ENCODE measurements at regions not wholly inside any gene's neighbourhood (a gene's known extent, or its start where the extent isn't known, plus 50 kb on each side); places are given as distances from the start of the nearest gene placed in this dataset.

DNA sequence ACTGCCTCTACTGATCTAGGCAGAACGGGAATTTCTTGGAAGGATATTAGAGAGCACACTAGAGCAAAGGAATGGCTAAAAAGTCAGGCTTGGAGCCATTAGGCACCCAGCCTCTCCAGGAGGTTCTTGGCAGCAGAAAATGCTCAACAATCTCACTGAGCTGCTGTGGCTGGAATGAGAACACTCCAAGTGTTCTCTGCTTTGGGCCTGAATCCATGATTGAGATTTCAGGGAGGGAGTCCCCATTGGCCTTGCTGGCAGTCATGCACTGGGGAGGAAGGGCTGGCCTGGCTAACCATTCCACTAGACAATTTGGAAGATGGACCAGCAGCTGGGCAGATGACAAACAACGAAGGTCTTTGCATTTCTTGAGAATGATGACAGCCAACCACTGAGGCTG lies 362.6 kb downstream of the SHQ1 start:
- no peak for TF ChIP-seq EZH2 (IDR thresholded peaks at IDR 0.05; ENCODE audit: insufficient read depth, low read length)
- TF ChIP-seq, protein P1, sequence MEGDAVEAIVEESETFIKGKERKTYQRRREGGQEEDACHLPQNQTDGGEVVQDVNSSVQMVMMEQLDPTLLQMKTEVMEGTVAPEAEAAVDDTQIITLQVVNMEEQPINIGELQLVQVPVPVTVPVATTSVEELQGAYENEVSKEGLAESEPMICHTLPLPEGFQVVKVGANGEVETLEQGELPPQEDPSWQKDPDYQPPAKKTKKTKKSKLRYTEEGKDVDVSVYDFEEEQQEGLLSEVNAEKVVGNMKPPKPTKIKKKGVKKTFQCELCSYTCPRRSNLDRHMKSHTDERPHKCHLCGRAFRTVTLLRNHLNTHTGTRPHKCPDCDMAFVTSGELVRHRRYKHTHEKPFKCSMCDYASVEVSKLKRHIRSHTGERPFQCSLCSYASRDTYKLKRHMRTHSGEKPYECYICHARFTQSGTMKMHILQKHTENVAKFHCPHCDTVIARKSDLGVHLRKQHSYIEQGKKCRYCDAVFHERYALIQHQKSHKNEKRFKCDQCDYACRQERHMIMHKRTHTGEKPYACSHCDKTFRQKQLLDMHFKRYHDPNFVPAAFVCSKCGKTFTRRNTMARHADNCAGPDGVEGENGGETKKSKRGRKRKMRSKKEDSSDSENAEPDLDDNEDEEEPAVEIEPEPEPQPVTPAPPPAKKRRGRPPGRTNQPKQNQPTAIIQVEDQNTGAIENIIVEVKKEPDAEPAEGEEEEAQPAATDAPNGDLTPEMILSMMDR (IDR thresholded peaks at IDR 0.05; ENCODE audit: insufficient read depth, low read depth, low read length), result no peak

Data from astrocyte (in vitro differentiated cells and primary cell).